Activated CD4-positive, alpha-beta T cell treated with anti-CD3 and anti-CD28 coated beads, Interleukin-2, amount 10 ng/mL, durations not matched to agents 24 days and 14 days (primary cell): ENCODE measurements at regions not wholly inside any gene's neighbourhood (a gene's known extent, or its start where the extent isn't known, plus 50 kb on each side); places are given as distances from the start of the nearest gene placed in this dataset.

ENCODE experiments used
- DNase-seq: peaks from one replicate; pipeline ENCODE4 v3.0.0; 2022
- H3K27ac Mint-ChIP-seq: one replicate; pipeline ENCODE4 v1.8.0; 2022; ENCODE audit warnings: mild to moderate bottlenecking, mixed read lengths
- H3K27me3 Mint-ChIP-seq: one replicate; pipeline ENCODE4 v1.8.0; 2022; ENCODE audit warnings: mixed read lengths
- H3K36me3 Mint-ChIP-seq: one replicate; pipeline ENCODE4 v1.8.0; 2022; ENCODE audit warnings: low read depth, mild to moderate bottlenecking, mixed read lengths
- H3K4me1 Mint-ChIP-seq: one replicate; pipeline ENCODE4 v1.8.0; 2021; ENCODE audit warnings: mixed read lengths
- H3K4me3 Mint-ChIP-seq: one replicate; pipeline ENCODE4 v1.8.0; 2022; ENCODE audit warnings: mild to moderate bottlenecking, moderate library complexity, mixed read lengths
- H3K9me3 Mint-ChIP-seq: one replicate; pipeline ENCODE4 v1.8.0; 2021; ENCODE audit warnings: mixed read lengths
- intact Hi-C: fragments of 100-400 bp; cut with micrococcal nuclease; formaldehyde crosslinking; loops from one replicate; pipeline ENCODE4 v1.15.1; 2023

- intact Hi-C loops, result no loop called here
- H3K27ac Mint-ChIP-seq, result no peak overlapping the region
- no peak for DNase-seq
- no peaks in the 10 kb centered on the region for H3K36me3 Mint-ChIP-seq
- H3K27me3 Mint-ChIP-seq, result no peaks in the 10 kb centered on the region
- no peak overlapping the region for H3K4me3 Mint-ChIP-seq
- H3K9me3 Mint-ChIP-seq, result no peaks in the 10 kb centered on the region
- no peaks in the 10 kb centered on the region for H3K4me1 Mint-ChIP-seq
These were observed 209.5 kb upstream of the MPHOSPH6 start for GRCh38 chr16:82379551-82379950.

GRCh38 chr16:82373976-82374375 is 204.0 kb upstream of the MPHOSPH6 start:
- Mint-ChIP-seq H3K36me3 (no peaks in the 10 kb centered on the region), H3K4me1 (no peaks in the 10 kb centered on the region), H3K27ac (no peak overlapping the region), H3K27me3 (no peaks in the 10 kb centered on the region), H3K4me3 (no peak overlapping the region), H3K9me3 (no peaks in the 10 kb centered on the region)
- DNase-seq, result no peak
- intact Hi-C loops, result no loop called here

GRCh38 chr16:82370282-82370681 is 200.3 kb upstream of the MPHOSPH6 start:
- no peak overlapping the region for H3K4me3 Mint-ChIP-seq
- intact Hi-C loops, result no loop called here

GRCh38 chr16:82368041-82368440 is 198.0 kb upstream of the MPHOSPH6 start:
- intact Hi-C loops, result no loop called here
- no peak for DNase-seq
- H3K36me3 Mint-ChIP-seq, result no peaks in the 10 kb centered on the region
- H3K27me3 Mint-ChIP-seq, result no peaks in the 10 kb centered on the region
- no peak overlapping the region for H3K4me3 Mint-ChIP-seq
- H3K9me3 Mint-ChIP-seq, result no peaks in the 10 kb centered on the region
- no peaks in the 10 kb centered on the region for H3K4me1 Mint-ChIP-seq
- H3K27ac Mint-ChIP-seq, result no peak overlapping the region

More at GRCh38 chr16:82370282-82370681, 200.3 kb upstream of the MPHOSPH6 start:
- Mint-ChIP-seq H3K4me1 (no peaks in the 10 kb centered on the region), H3K36me3 (no peaks in the 10 kb centered on the region), H3K9me3 (no peaks in the 10 kb centered on the region), H3K27me3 (no peaks in the 10 kb centered on the region), H3K27ac (no peak overlapping the region)
- DNase-seq, result no peak

GRCh38 chr16:82366462-82366861 is 196.4 kb upstream of the MPHOSPH6 start:
- intact Hi-C loops, result no loop called here
- no peaks in the 10 kb centered on the region for H3K9me3 Mint-ChIP-seq
- no peak for DNase-seq

GRCh38 chr16:82364690-82365089 is 194.7 kb upstream of the MPHOSPH6 start:
- intact Hi-C loops, result no loop called here
- H3K27ac Mint-ChIP-seq, result no peak overlapping the region
- no peaks in the 10 kb centered on the region for H3K9me3 Mint-ChIP-seq
- H3K27me3 Mint-ChIP-seq, result no peaks in the 10 kb centered on the region
- H3K4me1 Mint-ChIP-seq, result no peaks in the 10 kb centered on the region
- H3K36me3 Mint-ChIP-seq, result no peaks in the 10 kb centered on the region
- no peak overlapping the region for H3K4me3 Mint-ChIP-seq
- DNase-seq, result no peak

More at GRCh38 chr16:82366462-82366861, 196.4 kb upstream of the MPHOSPH6 start:
- Mint-ChIP-seq H3K4me3 (no peak overlapping the region), H3K4me1 (no peaks in the 10 kb centered on the region), H3K36me3 (no peaks in the 10 kb centered on the region), H3K27ac (no peak overlapping the region), H3K27me3 (no peaks in the 10 kb centered on the region)

GRCh38 chr16:82363026-82363816 is 193.2 kb upstream of the MPHOSPH6 start:
- Mint-ChIP-seq H3K27me3 (no peaks in the 10 kb centered on the region), H3K27ac (no peak overlapping the region), H3K9me3 (no peaks in the 10 kb centered on the region), H3K4me3 (no peak overlapping the region), H3K4me1 (no peaks in the 10 kb centered on the region), H3K36me3 (no peaks in the 10 kb centered on the region)
- no peak for DNase-seq
- intact Hi-C loops, result no loop called here

- Mint-ChIP-seq H3K36me3 (no peaks in the 10 kb centered on the region), H3K27ac (no peak overlapping the region), H3K4me3 (no peak overlapping the region), H3K9me3 (no peaks in the 10 kb centered on the region), H3K4me1 (no peaks in the 10 kb centered on the region), H3K27me3 (no peaks in the 10 kb centered on the region)
- intact Hi-C loops, result no loop called here
- no peak for DNase-seq
These were observed 191.9 kb upstream of the MPHOSPH6 start for GRCh38 chr16:82361885-82362284.

GRCh38 chr16:82360024-82360783 is 190.2 kb upstream of the MPHOSPH6 start:
- H3K4me1 Mint-ChIP-seq, result no peaks in the 10 kb centered on the region
- H3K36me3 Mint-ChIP-seq, result no peaks in the 10 kb centered on the region
- H3K4me3 Mint-ChIP-seq, result no peak overlapping the region
- H3K27me3 Mint-ChIP-seq, result no peaks in the 10 kb centered on the region
- intact Hi-C loops, result no loop called here
- DNase-seq, result no peak
- H3K9me3 Mint-ChIP-seq, result no peaks in the 10 kb centered on the region
- no peak overlapping the region for H3K27ac Mint-ChIP-seq

GRCh38 chr16:82358606-82359221 is 188.7 kb upstream of the MPHOSPH6 start:
- intact Hi-C loops, result no loop called here
- no peaks in the 10 kb centered on the region for H3K4me1 Mint-ChIP-seq
- H3K27me3 Mint-ChIP-seq, result no peaks in the 10 kb centered on the region
- no peak for DNase-seq
- H3K27ac Mint-ChIP-seq, result no peak overlapping the region
- H3K36me3 Mint-ChIP-seq, result no peaks in the 10 kb centered on the region
- no peaks in the 10 kb centered on the region for H3K9me3 Mint-ChIP-seq
- no peak overlapping the region for H3K4me3 Mint-ChIP-seq

- no peaks in the 10 kb centered on the region for H3K27me3 Mint-ChIP-seq
- H3K36me3 Mint-ChIP-seq, result no peaks in the 10 kb centered on the region
- no peak overlapping the region for H3K4me3 Mint-ChIP-seq
- no peaks in the 10 kb centered on the region for H3K9me3 Mint-ChIP-seq
- H3K4me1 Mint-ChIP-seq, result no peaks in the 10 kb centered on the region
- no peak for DNase-seq
- H3K27ac Mint-ChIP-seq, result no peak overlapping the region
- intact Hi-C loops, result no loop called here
These were observed 188.1 kb upstream of the MPHOSPH6 start for GRCh38 chr16:82358161-82358560.

GRCh38 chr16:82357237-82357636 is 187.2 kb upstream of the MPHOSPH6 start:
- Mint-ChIP-seq H3K4me1 (no peaks in the 10 kb centered on the region), H3K4me3 (no peak overlapping the region), H3K9me3 (no peaks in the 10 kb centered on the region), H3K36me3 (no peaks in the 10 kb centered on the region), H3K27ac (no peak overlapping the region), H3K27me3 (no peaks in the 10 kb centered on the region)
- DNase-seq, result no peak
- intact Hi-C loops, result no loop called here

- DNase-seq, result no peak
- intact Hi-C loops, result no loop called here
These were observed 180.5 kb upstream of the MPHOSPH6 start for GRCh38 chr16:82350560-82350959.

GRCh38 chr16:82345318-82345717 is 175.3 kb upstream of the MPHOSPH6 start:
- intact Hi-C loops, result no loop called here
- H3K4me3 Mint-ChIP-seq, result no peak overlapping the region
- peak; percentile 37 for DNase-seq
- H3K36me3 Mint-ChIP-seq, result no peaks in the 10 kb centered on the region
- no peaks in the 10 kb centered on the region for H3K27me3 Mint-ChIP-seq
- no peak overlapping the region for H3K27ac Mint-ChIP-seq
- H3K4me1 Mint-ChIP-seq, result no peaks in the 10 kb centered on the region
- H3K9me3 Mint-ChIP-seq, result no peaks in the 10 kb centered on the region

More at GRCh38 chr16:82350560-82350959, 180.5 kb upstream of the MPHOSPH6 start:
- Mint-ChIP-seq H3K27ac (no peak overlapping the region), H3K9me3 (no peaks in the 10 kb centered on the region), H3K36me3 (no peaks in the 10 kb centered on the region), H3K4me3 (no peak overlapping the region), H3K27me3 (no peaks in the 10 kb centered on the region), H3K4me1 (no peaks in the 10 kb centered on the region)
